Endodermal cell (in vitro differentiated cells): ENCODE measurements at regions not wholly inside any gene's neighbourhood (a gene's known extent, or its start where the extent isn't known, plus 50 kb on each side); places are given as distances from the start of the nearest gene placed in this dataset.

Experiments
- DNase-seq: peaks from one replicate; pipeline ENCODE4 v3.0.0-alpha.2; 2017
- H3K27ac ChIP-seq: 2 replicates; pipeline ENCODE4 v1.5.1; 2013; ENCODE audit warnings: mild to moderate bottlenecking, low read depth, low read length, moderate library complexity
- H3K27me3 ChIP-seq: 2 replicates; pipeline ENCODE4 v1.6.1; 2013; ENCODE audit warnings: mild to moderate bottlenecking, low read length, moderate library complexity; ENCODE audit not compliant: insufficient read depth, control insufficient read depth, poor library complexity, severe bottlenecking
- H3K36me3 ChIP-seq: 2 replicates; pipeline ENCODE4 v1.7.0; 2013; ENCODE audit warnings: mild to moderate bottlenecking, low read length, moderate library complexity; ENCODE audit not compliant: control insufficient read depth, insufficient read depth
- H3K4me1 ChIP-seq: one replicate; pipeline ENCODE4 v1.7.0; 2013; ENCODE audit warnings: low read length; ENCODE audit not compliant: control insufficient read depth, insufficient read depth
- H3K4me3 ChIP-seq: 2 replicates; pipeline ENCODE4 v1.5.1; 2013; ENCODE audit warnings: mild to moderate bottlenecking, low read length, moderate library complexity
- H3K9ac ChIP-seq: 2 replicates; pipeline ENCODE4 v1.6.1; 2013; ENCODE audit warnings: mild to moderate bottlenecking, low read length, moderate library complexity; ENCODE audit not compliant: poor library complexity, severe bottlenecking; ENCODE audit errors: extremely low read depth
- H3K9me3 ChIP-seq: 2 replicates; pipeline ENCODE4 v1.6.1; 2013; ENCODE audit warnings: mild to moderate bottlenecking, low read length, moderate library complexity; ENCODE audit not compliant: control insufficient read depth
- H3K27ac Mint-ChIP-seq: 2 replicates; pipeline ENCODE4 v1.8.0; 2020; ENCODE audit warnings: mixed read lengths
- H3K27me3 Mint-ChIP-seq: 2 replicates; pipeline ENCODE4 v1.8.0; 2021; ENCODE audit warnings: mild to moderate bottlenecking, mixed read lengths; ENCODE audit not compliant: insufficient read depth
- H3K36me3 Mint-ChIP-seq: 2 replicates; pipeline ENCODE4 v1.8.0; 2020; ENCODE audit warnings: low read depth, mixed read lengths
- H3K4me1 Mint-ChIP-seq: 2 replicates; pipeline ENCODE4 v1.8.0; 2020; ENCODE audit warnings: mixed read lengths
- H3K4me3 Mint-ChIP-seq: 2 replicates; pipeline ENCODE4 v1.8.0; 2020; ENCODE audit warnings: mild to moderate bottlenecking, moderate library complexity, mixed read lengths
- H3K9me3 Mint-ChIP-seq: 2 replicates; pipeline ENCODE4 v1.8.0; 2020; ENCODE audit warnings: mild to moderate bottlenecking, mixed read lengths
- WGBS, 2 experiments: methylation state at CpG; one replicate each; pipeline versions ENCODE4 v1.1.5 to v1.1.7; 2013; ENCODE audit warnings: missing lambda C conversion rate in 2 of 2, mixed read lengths in 1 of 2; ENCODE audit not compliant: insufficient coverage in 1 of 2, insufficient read length in 1 of 2; 5-methylcytosine and 5-hydroxymethylcytosine counted together
- TF ChIP-seq, protein P1 (sequence below): fragments of 200-600 bp; sonication (generic); conservative IDR thresholded peaks from 2 replicates; pipeline ENCODE4 v1.5.0; 2021; ENCODE audit warnings: antibody characterized with exemption, mild to moderate bottlenecking

DNA sequence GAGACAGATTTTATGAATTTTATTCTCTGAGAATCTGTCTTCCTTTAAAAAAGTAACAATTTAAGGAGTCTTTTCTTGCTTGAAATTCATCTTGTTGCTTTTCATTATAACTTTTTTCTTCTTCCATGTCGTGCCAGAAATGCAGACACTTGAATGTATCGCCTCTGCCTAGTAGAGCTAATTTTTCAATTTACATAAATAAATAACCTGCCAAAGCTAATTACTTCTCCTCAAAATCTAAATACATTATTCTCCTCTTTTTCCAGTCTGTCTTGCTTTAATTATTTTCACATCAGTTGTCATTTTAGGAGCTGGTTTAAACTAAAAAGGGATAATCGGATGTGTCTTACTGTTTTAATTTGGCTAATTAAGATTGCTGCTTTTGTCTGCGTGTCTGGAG is 711.1 kb upstream of the SEL1L start:
- Histone ChIP-seq H3K9me3 (no peaks in the 10 kb centered on the region), H3K27ac (no peak overlapping the region), H3K9ac (no peak overlapping the region), H3K27me3 (no peaks in the 10 kb centered on the region), H3K4me1 (no peaks in the 10 kb centered on the region), H3K36me3 (no peaks in the 10 kb centered on the region), H3K4me3 (no peak overlapping the region)
- TF ChIP-seq, protein P1, sequence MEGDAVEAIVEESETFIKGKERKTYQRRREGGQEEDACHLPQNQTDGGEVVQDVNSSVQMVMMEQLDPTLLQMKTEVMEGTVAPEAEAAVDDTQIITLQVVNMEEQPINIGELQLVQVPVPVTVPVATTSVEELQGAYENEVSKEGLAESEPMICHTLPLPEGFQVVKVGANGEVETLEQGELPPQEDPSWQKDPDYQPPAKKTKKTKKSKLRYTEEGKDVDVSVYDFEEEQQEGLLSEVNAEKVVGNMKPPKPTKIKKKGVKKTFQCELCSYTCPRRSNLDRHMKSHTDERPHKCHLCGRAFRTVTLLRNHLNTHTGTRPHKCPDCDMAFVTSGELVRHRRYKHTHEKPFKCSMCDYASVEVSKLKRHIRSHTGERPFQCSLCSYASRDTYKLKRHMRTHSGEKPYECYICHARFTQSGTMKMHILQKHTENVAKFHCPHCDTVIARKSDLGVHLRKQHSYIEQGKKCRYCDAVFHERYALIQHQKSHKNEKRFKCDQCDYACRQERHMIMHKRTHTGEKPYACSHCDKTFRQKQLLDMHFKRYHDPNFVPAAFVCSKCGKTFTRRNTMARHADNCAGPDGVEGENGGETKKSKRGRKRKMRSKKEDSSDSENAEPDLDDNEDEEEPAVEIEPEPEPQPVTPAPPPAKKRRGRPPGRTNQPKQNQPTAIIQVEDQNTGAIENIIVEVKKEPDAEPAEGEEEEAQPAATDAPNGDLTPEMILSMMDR = no peak
- no peak for DNase-seq
- Mint-ChIP-seq H3K27ac (no peak overlapping the region), H3K36me3 (no peaks in the 10 kb centered on the region), H3K9me3 (no peaks in the 10 kb centered on the region), H3K4me3 (no peak overlapping the region), H3K4me1 (no peaks in the 10 kb centered on the region), H3K27me3 (peaks cover 2% of the 10 kb centered on the region)
- WGBS, 2 experiments = 89 to 96% methylated on average over 2 to 4 of the region's 4 CpGs

DNA sequence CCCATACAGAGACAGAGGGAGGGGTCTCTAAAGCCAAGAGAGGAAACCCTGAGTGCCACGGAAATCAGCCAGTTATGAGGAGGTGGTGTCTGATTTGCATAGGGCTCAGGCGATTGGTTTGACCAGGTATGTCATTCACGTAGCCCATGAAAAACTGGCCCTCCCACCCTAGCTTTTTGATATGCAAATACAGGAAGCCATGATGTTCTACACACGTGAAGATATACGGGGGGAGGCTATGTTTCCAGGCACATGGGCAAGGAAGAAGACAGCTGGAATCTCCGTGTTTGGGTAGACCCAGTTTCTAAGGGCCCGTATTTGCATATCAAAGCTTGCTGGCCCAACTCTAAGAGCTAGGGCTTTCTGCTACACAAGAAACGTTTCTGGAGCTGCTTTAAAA is 717.8 kb upstream of the SEL1L start:
- 86 to 94% methylated on average over 7 to 8 of the region's 8 CpGs for WGBS, 2 experiments
- no peaks in the 10 kb centered on the region for H3K36me3 ChIP-seq

DNA sequence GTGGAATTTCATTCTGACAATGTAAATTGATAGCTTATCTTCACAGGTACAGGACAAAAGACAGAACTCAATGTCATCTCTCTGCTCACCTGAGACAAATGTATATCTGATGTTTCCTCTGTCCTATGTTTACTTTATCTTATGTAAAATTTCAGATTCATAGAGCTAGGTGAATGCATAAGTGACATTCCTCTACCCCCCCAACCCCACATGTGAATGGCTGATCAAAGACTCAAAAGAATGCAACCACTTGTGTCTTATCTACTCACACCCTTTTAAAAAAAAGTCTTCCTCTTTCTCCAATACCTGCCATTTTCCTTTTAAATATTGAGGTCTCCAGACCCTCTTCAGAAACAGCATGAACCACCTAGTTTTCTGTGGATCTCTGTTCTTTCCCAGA is 736.6 kb upstream of the SEL1L start:
- no peaks in the 10 kb centered on the region for H3K27me3 Mint-ChIP-seq
- peaks cover 10% of the 10 kb centered on the region for H3K9me3 Mint-ChIP-seq
- DNase-seq = no peak
- Histone ChIP-seq H3K4me1 (peaks cover 9% of the 10 kb centered on the region), H3K9ac (no peak overlapping the region), H3K4me3 (peak overlapping the region; percentile 60), H3K9me3 (peaks cover 46% of the 10 kb centered on the region), H3K36me3 (no peaks in the 10 kb centered on the region), H3K27me3 (no peaks in the 10 kb centered on the region), H3K27ac (no peak overlapping the region)
- H3K27ac Mint-ChIP-seq = no peak overlapping the region
- TF ChIP-seq, protein P1 = no peak
- no peak overlapping the region for H3K4me3 Mint-ChIP-seq
- H3K36me3 Mint-ChIP-seq = peaks cover 2% of the 10 kb centered on the region
- peaks cover 31% of the 10 kb centered on the region for H3K4me1 Mint-ChIP-seq

More for the DNA sequence above, 717.8 kb upstream of the SEL1L start:
- no peak overlapping the region for H3K9ac ChIP-seq
- H3K4me3 Mint-ChIP-seq = no peak overlapping the region
- H3K9me3 ChIP-seq = no peaks in the 10 kb centered on the region
- H3K36me3 Mint-ChIP-seq = no peaks in the 10 kb centered on the region
- H3K27me3 Mint-ChIP-seq = no peaks in the 10 kb centered on the region
- peaks cover 5% of the 10 kb centered on the region for H3K4me1 Mint-ChIP-seq
- H3K27me3 ChIP-seq = no peaks in the 10 kb centered on the region
- H3K4me3 ChIP-seq = no peak overlapping the region
- no peaks in the 10 kb centered on the region for H3K4me1 ChIP-seq
- TF ChIP-seq, protein P1 = no peak
- peak; percentile 47 for DNase-seq
- H3K27ac Mint-ChIP-seq = no peak overlapping the region
- H3K27ac ChIP-seq = no peak overlapping the region
- H3K9me3 Mint-ChIP-seq = peaks cover 3% of the 10 kb centered on the region
